ENCODE measurements at regions not wholly inside any gene's neighbourhood (a gene's known extent, or its start where the extent isn't known, plus 50 kb on each side); places are given as distances from the start of the nearest gene placed in this dataset.

- no peak for TF ChIP-seq CTCF (IDR thresholded peaks at IDR 0.05)
- no peak for TF ChIP-seq EP300 (IDR thresholded peaks at IDR 0.05)
- TF ChIP-seq POLR2A (IDR thresholded peaks at IDR 0.05): no peak
Measured at GRCh38 chr15:24878153-24878552, 76.6 kb upstream of the SNRPN start.

Data from ovary (tissue), 3 donors.